ENCODE measurements at regions not wholly inside any gene's neighbourhood (a gene's known extent, or its start where the extent isn't known, plus 50 kb on each side); places are given as distances from the start of the nearest gene placed in this dataset.

DNA sequence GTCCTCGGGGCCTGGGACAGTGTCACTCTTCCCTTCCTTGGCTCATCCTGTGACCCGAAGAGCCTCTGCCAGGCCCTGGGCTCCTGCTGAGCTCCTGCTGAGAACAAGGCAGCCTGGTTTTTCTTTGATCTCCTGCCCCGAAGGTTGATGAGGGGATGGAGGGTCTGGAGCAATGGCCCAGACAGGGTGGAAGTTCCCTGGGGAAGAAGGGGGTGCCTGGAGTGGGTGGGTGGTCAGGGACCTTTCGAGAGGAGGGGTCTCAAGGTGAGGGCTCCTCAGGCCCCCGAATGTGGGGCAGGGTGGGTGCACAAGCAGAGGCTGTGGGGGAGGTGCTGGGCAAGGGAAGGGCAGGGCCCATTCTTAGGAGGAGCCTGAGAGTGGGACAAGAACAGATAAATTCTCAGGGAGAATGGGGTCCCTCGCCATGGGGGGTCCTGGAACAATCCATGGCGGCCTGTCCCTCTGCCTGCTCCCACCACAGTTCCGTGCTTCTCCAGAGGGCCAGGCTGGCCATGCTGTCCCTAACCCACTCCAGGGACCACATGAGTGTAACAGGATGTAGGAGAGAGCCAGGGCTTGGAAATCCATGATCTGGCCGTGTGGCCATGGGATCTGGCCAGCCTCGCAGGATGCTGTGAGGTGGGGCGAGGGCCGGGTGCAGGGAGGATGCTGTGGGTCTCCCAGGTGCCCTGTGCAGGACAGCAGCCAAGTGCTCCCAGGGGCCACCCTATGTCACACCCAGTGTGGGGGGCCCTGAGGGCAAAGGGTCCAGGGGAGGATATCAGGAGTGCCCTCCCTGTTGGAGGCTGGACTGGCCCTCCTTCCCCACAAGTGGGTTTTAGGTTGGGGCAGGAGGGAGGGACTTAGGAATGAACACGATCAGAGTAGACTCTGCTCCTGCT lies 128.5 kb upstream of the LPCAT1 start:
- no peak overlapping the region for H2AFZ ChIP-seq (ENCODE audit: low read depth)
- TF ChIP-seq TCF12 (IDR thresholded peaks at IDR 0.05) (no peak), MEF2A (IDR thresholded peaks at IDR 0.05; ENCODE audit: borderline replicate concordance, low read depth) (no peak), PBX3 (IDR thresholded peaks at IDR 0.05) (no peak), SMC3 (IDR thresholded peaks at IDR 0.05; ENCODE audit: low read depth, low read length) (no peak), FOXM1 (IDR thresholded peaks at IDR 0.05; ENCODE audit: low read depth) (no peak), RXRA (IDR thresholded peaks at IDR 0.05; ENCODE audit: borderline replicate concordance, low read depth) (no peak), JUND (IDR thresholded peaks at IDR 0.05) (no peak)
- TF ChIP-seq, protein P1, sequence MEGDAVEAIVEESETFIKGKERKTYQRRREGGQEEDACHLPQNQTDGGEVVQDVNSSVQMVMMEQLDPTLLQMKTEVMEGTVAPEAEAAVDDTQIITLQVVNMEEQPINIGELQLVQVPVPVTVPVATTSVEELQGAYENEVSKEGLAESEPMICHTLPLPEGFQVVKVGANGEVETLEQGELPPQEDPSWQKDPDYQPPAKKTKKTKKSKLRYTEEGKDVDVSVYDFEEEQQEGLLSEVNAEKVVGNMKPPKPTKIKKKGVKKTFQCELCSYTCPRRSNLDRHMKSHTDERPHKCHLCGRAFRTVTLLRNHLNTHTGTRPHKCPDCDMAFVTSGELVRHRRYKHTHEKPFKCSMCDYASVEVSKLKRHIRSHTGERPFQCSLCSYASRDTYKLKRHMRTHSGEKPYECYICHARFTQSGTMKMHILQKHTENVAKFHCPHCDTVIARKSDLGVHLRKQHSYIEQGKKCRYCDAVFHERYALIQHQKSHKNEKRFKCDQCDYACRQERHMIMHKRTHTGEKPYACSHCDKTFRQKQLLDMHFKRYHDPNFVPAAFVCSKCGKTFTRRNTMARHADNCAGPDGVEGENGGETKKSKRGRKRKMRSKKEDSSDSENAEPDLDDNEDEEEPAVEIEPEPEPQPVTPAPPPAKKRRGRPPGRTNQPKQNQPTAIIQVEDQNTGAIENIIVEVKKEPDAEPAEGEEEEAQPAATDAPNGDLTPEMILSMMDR (IDR thresholded peaks at IDR 0.05): no peak
- H3K27ac ChIP-seq (ENCODE audit: low read depth in 2 of 2, low read length in 1 of 2): no peak overlapping the region
- DNase-seq: no peak
- no peaks in the 10 kb centered on the region for H3K9me3 ChIP-seq
- WGBS (ENCODE audit: low lambda C conversion rate): 50% methylated on average over 9 of the region's 13 CpGs
- no peaks in the 10 kb centered on the region for H3F3A ChIP-seq (replicated peaks; ENCODE audit: insufficient read depth)
- H4K20me1 ChIP-seq (ENCODE audit: insufficient read depth): no peaks in the 10 kb centered on the region
- H3K36me3 ChIP-seq (replicated peaks in 1 of 2; ENCODE audit: control insufficient read depth in 1 of 2, insufficient read depth in 2 of 2, low read length in 1 of 2): no peaks in the 10 kb centered on the region
- no peaks in the 10 kb centered on the region for H3K9me2 ChIP-seq
- POLR2A ChIA-PET: no interaction called here
- H3K9ac ChIP-seq: no peak overlapping the region
- no peak overlapping the region for H3K4me2 ChIP-seq
- H3K79me2 ChIP-seq (ENCODE audit: insufficient read depth): no peaks in the 10 kb centered on the region
- CTCF ChIA-PET: interaction anchor here (0.9 to 3.0 kb wide), 8 partner anchors 7 to 484 kb away, joined by 3 to 15 read pairs (median 6); no protein-coding TSS in a partner anchor
- H3K4me1 ChIP-seq (ENCODE audit: control insufficient read depth in 1 of 2, insufficient read depth in 2 of 2, low read depth in 1 of 2, low read length in 1 of 2): no peaks in the 10 kb centered on the region; a peak in 1 of 4 replicates
- peaks cover 63% of the 10 kb centered on the region for H3K27me3 ChIP-seq (ENCODE audit: insufficient read depth)
- H3K4me3 ChIP-seq (ENCODE audit: low read depth in 2 of 2, low read length in 1 of 2): no peak overlapping the region

DNA sequence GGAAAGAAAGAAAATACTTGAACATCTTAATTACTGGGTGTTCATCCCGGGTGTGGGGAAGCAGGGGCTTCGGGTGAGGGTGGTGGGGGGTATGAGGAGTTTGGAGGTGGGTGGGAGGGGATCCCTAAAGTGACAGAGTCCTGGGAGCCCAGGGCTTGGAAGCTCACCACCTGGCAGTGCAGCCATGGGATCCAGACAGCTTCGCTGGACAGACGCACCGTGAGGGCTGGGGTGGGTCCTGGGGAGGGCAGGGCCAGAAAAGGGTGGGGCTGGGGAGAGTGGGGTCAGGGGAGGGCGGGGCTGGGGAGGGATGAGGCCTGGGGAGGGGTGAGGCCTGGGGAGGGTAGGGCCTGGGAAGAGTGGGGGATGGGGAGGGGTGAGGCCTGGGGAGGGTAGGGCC lies 127.5 kb upstream of the LPCAT1 start:
- Histone ChIP-seq H3K79me2 (ENCODE audit: insufficient read depth) (no peaks in the 10 kb centered on the region), H3K9ac (no peak overlapping the region), H3K9me3 (no peaks in the 10 kb centered on the region), H3K4me2 (no peak overlapping the region), H3K4me3 (ENCODE audit: low read depth in 2 of 2, low read length in 1 of 2) (no peak overlapping the region), H2AFZ (ENCODE audit: low read depth) (no peak overlapping the region), H3K4me1 (ENCODE audit: control insufficient read depth in 1 of 2, insufficient read depth in 2 of 2, low read depth in 1 of 2, low read length in 1 of 2) (no peaks in the 10 kb centered on the region; a peak in 1 of 4 replicates), H3K27ac (ENCODE audit: low read depth in 2 of 2, low read length in 1 of 2) (no peak overlapping the region), H3F3A (replicated peaks; ENCODE audit: insufficient read depth) (no peaks in the 10 kb centered on the region), H4K20me1 (ENCODE audit: insufficient read depth) (no peaks in the 10 kb centered on the region), H3K27me3 (ENCODE audit: insufficient read depth) (peaks cover 55% of the 10 kb centered on the region), H3K36me3 (replicated peaks in 1 of 2; ENCODE audit: control insufficient read depth in 1 of 2, insufficient read depth in 2 of 2, low read length in 1 of 2) (no peaks in the 10 kb centered on the region), H3K9me2 (no peaks in the 10 kb centered on the region)
- DNase-seq: no peak
- ChIA-PET CTCF (interaction anchor here (1.1 kb wide), 1 partner anchor 482 kb away, joined by 3 read pairs; no protein-coding TSS in a partner anchor), POLR2A (interaction anchor here (0.5 kb wide), 1 partner anchor 562 kb away, joined by 4 read pairs; no protein-coding TSS in a partner anchor)
- WGBS (ENCODE audit: low lambda C conversion rate): 22% methylated on average over 6 of the region's 6 CpGs
- TF ChIP-seq NRF1 (IDR thresholded peaks at IDR 0.05; ENCODE audit: low read depth, low read length) (no peak), EP300 (IDR thresholded peaks at IDR 0.05; ENCODE audit: borderline replicate concordance in 1 of 2, low read depth in 1 of 2, low read length in 1 of 2) (no peak), RXRA (IDR thresholded peaks at IDR 0.05; ENCODE audit: borderline replicate concordance, low read depth) (no peak), PBX3 (IDR thresholded peaks at IDR 0.05) (no peak), NFIC (IDR thresholded peaks at IDR 0.05; ENCODE audit: borderline replicate concordance) (no peak), TAF1 (IDR thresholded peaks at IDR 0.05; ENCODE audit: borderline replicate concordance, low read depth, low read length) (no peak), USF2 (IDR thresholded peaks at IDR 0.05; ENCODE audit: borderline replicate concordance, low read depth, low read length) (no peak)
- TF ChIP-seq, protein P1 (IDR thresholded peaks at IDR 0.05): no peak
- TF ChIP-seq, protein P2, sequence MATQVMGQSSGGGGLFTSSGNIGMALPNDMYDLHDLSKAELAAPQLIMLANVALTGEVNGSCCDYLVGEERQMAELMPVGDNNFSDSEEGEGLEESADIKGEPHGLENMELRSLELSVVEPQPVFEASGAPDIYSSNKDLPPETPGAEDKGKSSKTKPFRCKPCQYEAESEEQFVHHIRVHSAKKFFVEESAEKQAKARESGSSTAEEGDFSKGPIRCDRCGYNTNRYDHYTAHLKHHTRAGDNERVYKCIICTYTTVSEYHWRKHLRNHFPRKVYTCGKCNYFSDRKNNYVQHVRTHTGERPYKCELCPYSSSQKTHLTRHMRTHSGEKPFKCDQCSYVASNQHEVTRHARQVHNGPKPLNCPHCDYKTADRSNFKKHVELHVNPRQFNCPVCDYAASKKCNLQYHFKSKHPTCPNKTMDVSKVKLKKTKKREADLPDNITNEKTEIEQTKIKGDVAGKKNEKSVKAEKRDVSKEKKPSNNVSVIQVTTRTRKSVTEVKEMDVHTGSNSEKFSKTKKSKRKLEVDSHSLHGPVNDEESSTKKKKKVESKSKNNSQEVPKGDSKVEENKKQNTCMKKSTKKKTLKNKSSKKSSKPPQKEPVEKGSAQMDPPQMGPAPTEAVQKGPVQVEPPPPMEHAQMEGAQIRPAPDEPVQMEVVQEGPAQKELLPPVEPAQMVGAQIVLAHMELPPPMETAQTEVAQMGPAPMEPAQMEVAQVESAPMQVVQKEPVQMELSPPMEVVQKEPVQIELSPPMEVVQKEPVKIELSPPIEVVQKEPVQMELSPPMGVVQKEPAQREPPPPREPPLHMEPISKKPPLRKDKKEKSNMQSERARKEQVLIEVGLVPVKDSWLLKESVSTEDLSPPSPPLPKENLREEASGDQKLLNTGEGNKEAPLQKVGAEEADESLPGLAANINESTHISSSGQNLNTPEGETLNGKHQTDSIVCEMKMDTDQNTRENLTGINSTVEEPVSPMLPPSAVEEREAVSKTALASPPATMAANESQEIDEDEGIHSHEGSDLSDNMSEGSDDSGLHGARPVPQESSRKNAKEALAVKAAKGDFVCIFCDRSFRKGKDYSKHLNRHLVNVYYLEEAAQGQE (IDR thresholded peaks at IDR 0.05; ENCODE audit: low read depth, low read length): no peak
